Neural cell (in vitro differentiated cells): ENCODE measurements at regions not wholly inside any gene's neighbourhood (a gene's known extent, or its start where the extent isn't known, plus 50 kb on each side); places are given as distances from the start of the nearest gene placed in this dataset.

ENCODE experiments used
- CTCF ChIP-seq: fragments of 450-650 bp; IDR thresholded peaks from 2 replicates; pipeline ENCODE4 v1.5.1; 2014; ENCODE audit warnings: antibody characterized with exemption, mild to moderate bottlenecking, moderate library complexity; ENCODE audit not compliant: poor library complexity, severe bottlenecking
- EZH2 ChIP-seq: fragments of 200-600, 300-800 bp; shearing (Covaris generic), sonication (generic); IDR thresholded peaks from 2 replicates; pipeline ENCODE4 v1.6.1; 2014; ENCODE audit warnings: antibody characterized with exemption, low read length, borderline replicate concordance, mild to moderate bottlenecking; ENCODE audit not compliant: insufficient read depth, poor library complexity, severe bottlenecking
- REST ChIP-seq: IDR thresholded peaks from 2 replicates; pipeline ENCODE4 v1.6.1; 2012; ENCODE audit warnings: borderline replicate concordance
- SMC3 ChIP-seq: fragments of 450-650 bp; conservative IDR thresholded peaks from 2 replicates; pipeline ENCODE4 v1.6.1; 2014; ENCODE audit warnings: antibody characterized with exemption, mild to moderate bottlenecking, moderate library complexity; ENCODE audit not compliant: poor library complexity
- TAF1 ChIP-seq: IDR thresholded peaks from 2 replicates; pipeline ENCODE4 v1.6.1; 2012; ENCODE audit warnings: low read depth

- no peak for TF ChIP-seq SMC3
- no peak for TF ChIP-seq CTCF
- no peak for TF ChIP-seq TAF1
- no peak for TF ChIP-seq REST
- TF ChIP-seq EZH2, result no peak
These were observed 1387.7 kb upstream of the CDH6 start for GRCh38 chr5:29805804-29806203.
